Prostate gland (tissue), 2 donors: ENCODE measurements at regions not wholly inside any gene's neighbourhood (a gene's known extent, or its start where the extent isn't known, plus 50 kb on each side); places are given as distances from the start of the nearest gene placed in this dataset.

ENCODE experiments used
- DNase-seq: peaks from one replicate; pipeline ENCODE4 v3.0.0-alpha.2; 2019; ENCODE audit warnings: low spot score
- H3K27ac ChIP-seq, 2 donors: fragments of 200-600 bp; sonication (generic); 2 replicates each; pipeline ENCODE4 v1.5.1; 2017 to 2019
- H3K27me3 ChIP-seq: fragments of 200-600 bp; sonication (generic); replicated peaks from 2 replicates; pipeline ENCODE4 v1.5.1; 2019; ENCODE audit not compliant: insufficient read depth
- H3K36me3 ChIP-seq, 2 donors: fragments of 200-600 bp; sonication (generic); 1 replicate in 1 of 2; 2 replicates in 1 of 2; pipeline versions ENCODE4 v1.5.1 to v1.8.1; 2017 to 2019
- H3K4me1 ChIP-seq: fragments of 200-600 bp; sonication (generic); replicated peaks from 2 replicates; pipeline ENCODE4 v1.5.1; 2019
- H3K4me3 ChIP-seq, 2 donors: fragments of 200-600 bp; sonication (generic); 2 replicates each; pipeline ENCODE4 v1.5.1; 2017 to 2019
- H3K9me3 ChIP-seq: fragments of 200-600 bp; sonication (generic); 2 replicates; pipeline ENCODE4 v1.5.1; 2017
- CTCF ChIP-seq, 4 experiments: fragments of 200-600 bp in 2 of 4; fragments of 450-650 bp in 2 of 4; sonication (generic) in 2 of 4; IDR thresholded peaks; 1 replicate in 3 of 4; 2 replicates in 1 of 4; pipeline ENCODE4 v1.5.1; 2016 to 2019; ENCODE audit warnings: antibody characterized with exemption in 4 of 4, mild to moderate bottlenecking in 2 of 4, moderate library complexity in 2 of 4
- POLR2A ChIP-seq: fragments of 450-650 bp; IDR thresholded peaks from one replicate; pipeline ENCODE4 v1.6.1; 2016; ENCODE audit warnings: antibody characterized with exemption, mild to moderate bottlenecking
- POLR2AphosphoS5 ChIP-seq: sonication (generic); formaldehyde crosslinking; IDR thresholded peaks from one replicate; pipeline ENCODE4 v1.6.1; 2017; ENCODE audit warnings: antibody characterized with exemption
- WGBS: methylation state at CpG from one replicate; pipeline ENCODE4 v1.1.5; 2018; 5-methylcytosine and 5-hydroxymethylcytosine counted together
- intact Hi-C: fragments of 100-400 bp; cut with DNase I; formaldehyde crosslinking; loops from one replicate; pipeline ENCODE4 v1.14.2; 2022

GRCh38 chr15:100810831-100811230, 68.8 kb upstream of the ALDH1A3 start:
- no peaks in the 10 kb centered on the region for H3K9me3 ChIP-seq
- 98% methylated on average over 2 of the region's 2 CpGs for WGBS
- no peaks in the 10 kb centered on the region for H3K4me1 ChIP-seq
- H3K27me3 ChIP-seq = no peaks in the 10 kb centered on the region
- intact Hi-C loops = no loop called here
- no peak overlapping the region for H3K27ac ChIP-seq
- no peak overlapping the region for H3K4me3 ChIP-seq
- no peak for DNase-seq
- TF ChIP-seq POLR2A (no peak), CTCF (IDR thresholded peaks at IDR 0.05) (no peak), POLR2AphosphoS5 (no peak)
- H3K36me3 ChIP-seq = no peaks in the 10 kb centered on the region

GRCh38 chr15:100812802-100813201, 66.8 kb upstream of the ALDH1A3 start:
- no peaks in the 10 kb centered on the region for H3K27me3 ChIP-seq
- intact Hi-C loops = no loop called here
- no peak overlapping the region for H3K27ac ChIP-seq
- no peaks in the 10 kb centered on the region for H3K9me3 ChIP-seq
- TF ChIP-seq POLR2A (no peak), POLR2AphosphoS5 (no peak), CTCF (IDR thresholded peaks at IDR 0.05) (no peak)
- no peaks in the 10 kb centered on the region for H3K36me3 ChIP-seq
- WGBS = 88% methylated on average over 2 of the region's 2 CpGs
- no peaks in the 10 kb centered on the region for H3K4me1 ChIP-seq
- DNase-seq = no peak
- no peak overlapping the region for H3K4me3 ChIP-seq

- intact Hi-C loops = no loop called here
- Histone ChIP-seq H3K9me3 (no peaks in the 10 kb centered on the region), H3K27ac (no peak overlapping the region), H3K4me3 (no peak overlapping the region), H3K27me3 (no peaks in the 10 kb centered on the region), H3K4me1 (peaks cover 3% of the 10 kb centered on the region), H3K36me3 (no peaks in the 10 kb centered on the region)
- TF ChIP-seq POLR2AphosphoS5 (peak; percentile 50), CTCF (IDR thresholded peaks at IDR 0.05) (no peak)
- DNase-seq = peak; percentile 33
- 35% methylated on average over 3 of the region's 3 CpGs for WGBS
These were observed 60.7 kb upstream of the ALDH1A3 start for GRCh38 chr15:100818927-100819326.

- H3K4me1 ChIP-seq = peaks cover 3% of the 10 kb centered on the region
- intact Hi-C loops = no loop called here
- no peaks in the 10 kb centered on the region for H3K9me3 ChIP-seq
- H3K27me3 ChIP-seq = no peaks in the 10 kb centered on the region
- no peak for DNase-seq
- no peak for TF ChIP-seq CTCF (IDR thresholded peaks at IDR 0.05)
- no peak for TF ChIP-seq POLR2AphosphoS5
- TF ChIP-seq POLR2A = no peak
- no peak overlapping the region for H3K4me3 ChIP-seq
- H3K36me3 ChIP-seq = no peaks in the 10 kb centered on the region
- no peak overlapping the region for H3K27ac ChIP-seq
- WGBS = 65% methylated on average over 4 of the region's 4 CpGs
These were observed 59.1 kb upstream of the ALDH1A3 start for GRCh38 chr15:100820528-100820927.

- peaks cover 3% of the 10 kb centered on the region for H3K4me1 ChIP-seq
- DNase-seq = no peak
- H3K27ac ChIP-seq = no peak overlapping the region
- H3K4me3 ChIP-seq = no peak overlapping the region
- H3K27me3 ChIP-seq = no peaks in the 10 kb centered on the region
- no peak for TF ChIP-seq POLR2AphosphoS5
- TF ChIP-seq POLR2A = no peak
- TF ChIP-seq CTCF (IDR thresholded peaks at IDR 0.05) = no peak
- no peaks in the 10 kb centered on the region for H3K9me3 ChIP-seq
- intact Hi-C loops = no loop called here
- H3K36me3 ChIP-seq = no peaks in the 10 kb centered on the region
These were observed 58.3 kb upstream of the ALDH1A3 start for GRCh38 chr15:100821327-100821726.
